ENCODE measurements at regions not wholly inside any gene's neighbourhood (a gene's known extent, or its start where the extent isn't known, plus 50 kb on each side); places are given as distances from the start of the nearest gene placed in this dataset.

GRCh38 chr1:24983006-24983680 lies 53.1 kb upstream of the RUNX3 start:
- DNase-seq: no peak

GRCh38 chr1:24981631-24982005 lies 51.5 kb upstream of the RUNX3 start:
- DNase-seq: peak; percentile 55

- no peak for DNase-seq
These were observed 51.0 kb upstream of the RUNX3 start for GRCh38 chr1:24980836-24981630.
